Panc1 (cell line): ENCODE measurements at regions not wholly inside any gene's neighbourhood (a gene's known extent, or its start where the extent isn't known, plus 50 kb on each side); places are given as distances from the start of the nearest gene placed in this dataset.

ENCODE experiments used
- CTCF ChIP-seq: fragments of 450-650 bp; IDR thresholded peaks from 2 replicates; pipeline ENCODE4 v1.5.1; 2017; ENCODE audit warnings: mild to moderate bottlenecking
- POLR2AphosphoS5 ChIP-seq: IDR thresholded peaks from 2 replicates; pipeline ENCODE4 v1.6.1; 2012; ENCODE audit warnings: mild to moderate bottlenecking, low read depth, low read length, moderate library complexity
- REST ChIP-seq, 2 experiments: IDR thresholded peaks; 2 replicates each; pipeline ENCODE4 v1.6.1; 2011 to 2012; ENCODE audit warnings: low read depth in 2 of 2, control low read depth in 1 of 2, low read length in 1 of 2, mild to moderate bottlenecking in 1 of 2, moderate library complexity in 1 of 2; ENCODE audit not compliant: insufficient read depth in 1 of 2
- SIN3A ChIP-seq: IDR thresholded peaks from 2 replicates; pipeline ENCODE4 v1.6.1; 2012; ENCODE audit warnings: low read depth, mild to moderate bottlenecking, low read length, moderate library complexity, borderline replicate concordance; ENCODE audit not compliant: insufficient read depth
- TCF7L2 ChIP-seq: IDR thresholded peaks from 2 replicates; pipeline ENCODE4 v1.6.1; 2011; ENCODE audit warnings: mild to moderate bottlenecking, low read depth, low read length, inconsistent platforms

GRCh38 chr5:33261747-33262146, 179.0 kb upstream of the TARS1 start:
- TF ChIP-seq CTCF (no peak), REST (IDR thresholded peaks at IDR 0.05; ENCODE audit: insufficient read depth in 1 of 2, low read depth in 2 of 2, low read length in 1 of 2) (no peak), POLR2AphosphoS5 (no peak), TCF7L2 (no peak), SIN3A (no peak)
